ENCODE measurements at regions not wholly inside any gene's neighbourhood (a gene's known extent, or its start where the extent isn't known, plus 50 kb on each side); places are given as distances from the start of the nearest gene placed in this dataset.
A peak's percentile ranks its signal among the peaks of the same experiment; 100 is the strongest.

GRCh38 chr22:23405366-23405851, 174.7 kb downstream of the IGLL1 start:
- no peak for DNase-seq

GRCh38 chr22:23404689-23405365, 175.3 kb downstream of the IGLL1 start:
- no peak for DNase-seq

GRCh38 chr22:23403720-23404688, 176.1 kb downstream of the IGLL1 start:
- no peak for DNase-seq

- DNase-seq, result no peak
These were observed 176.9 kb downstream of the IGLL1 start for GRCh38 chr22:23403152-23403719.

GRCh38 chr22:23402275-23403151, 177.6 kb downstream of the IGLL1 start:
- peak; percentile 38 to 76 for DNase-seq

GRCh38 chr22:23401910-23402274, 178.2 kb downstream of the IGLL1 start:
- DNase-seq, result no peak

- no peak for DNase-seq
These were observed 178.8 kb downstream of the IGLL1 start for GRCh38 chr22:23401111-23401909.

- DNase-seq, result no peak
These were observed 179.7 kb downstream of the IGLL1 start for GRCh38 chr22:23400286-23400981.

GRCh38 chr22:23399367-23400285, 180.5 kb downstream of the IGLL1 start:
- no peak for DNase-seq

- DNase-seq, result no peak
These were observed 181.3 kb downstream of the IGLL1 start for GRCh38 chr22:23398701-23399366.

GRCh38 chr22:23397613-23398567, 182.2 kb downstream of the IGLL1 start:
- DNase-seq, result no peak

- no peak for DNase-seq
These were observed 183.0 kb downstream of the IGLL1 start for GRCh38 chr22:23397008-23397612.

- no peak for DNase-seq
These were observed 183.6 kb downstream of the IGLL1 start for GRCh38 chr22:23396362-23397007.

GRCh38 chr22:23395530-23396361, 184.3 kb downstream of the IGLL1 start:
- DNase-seq, result no peak

- no peak for DNase-seq
These were observed 185.4 kb downstream of the IGLL1 start for GRCh38 chr22:23394525-23395326.
